Hematopoietic multipotent progenitor cell treated with erythropoietin and hydrocortisone succinate and interleukin-3 and kit ligand, for 8 days (in vitro differentiated cells): ENCODE measurements at regions not wholly inside any gene's neighbourhood (a gene's known extent, or its start where the extent isn't known, plus 50 kb on each side); places are given as distances from the start of the nearest gene placed in this dataset.
A peak's percentile ranks its signal among the peaks of the same experiment; 100 is the strongest.

Experiments used
- DNase-seq: peaks from one replicate; pipeline ENCODE4 v3.0.0-alpha.2; 2015

DNA sequence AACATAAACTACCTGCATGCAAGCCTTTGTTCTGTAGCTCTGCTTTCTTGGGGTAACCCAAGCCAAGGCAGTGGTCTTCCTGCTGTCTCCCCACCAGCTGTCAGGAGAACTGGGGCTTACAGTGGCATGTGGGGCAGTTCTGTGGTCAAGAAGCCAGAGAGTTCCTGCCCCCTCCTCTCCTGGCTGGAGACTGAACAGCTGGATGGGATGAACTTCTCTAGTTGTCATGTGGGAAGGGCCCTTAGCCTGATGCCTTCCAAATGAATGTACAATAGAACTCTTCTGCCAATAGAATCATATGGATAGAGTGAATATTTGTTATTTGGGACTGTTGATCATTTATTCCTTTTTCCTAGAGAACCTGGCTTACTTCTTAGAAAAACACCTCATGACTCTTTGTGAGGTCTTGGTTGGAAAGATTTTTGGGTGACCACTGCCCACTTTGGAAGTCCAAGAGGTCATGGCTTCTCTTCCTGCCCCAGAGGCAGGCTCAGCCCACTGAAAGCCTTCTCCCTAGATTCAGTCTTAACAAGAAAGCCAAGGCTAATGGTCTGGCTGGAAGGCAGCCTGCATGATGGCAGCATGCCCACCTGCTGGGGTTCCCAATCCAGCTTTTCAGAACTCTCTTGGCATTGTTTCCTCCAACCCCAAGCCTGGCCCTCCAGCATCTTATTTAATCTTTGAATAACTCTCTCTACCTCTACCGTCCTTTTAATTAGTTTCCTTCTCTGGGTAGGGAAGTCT, 462.9 kb upstream of the PROK2 start:
- no peak for DNase-seq

DNA sequence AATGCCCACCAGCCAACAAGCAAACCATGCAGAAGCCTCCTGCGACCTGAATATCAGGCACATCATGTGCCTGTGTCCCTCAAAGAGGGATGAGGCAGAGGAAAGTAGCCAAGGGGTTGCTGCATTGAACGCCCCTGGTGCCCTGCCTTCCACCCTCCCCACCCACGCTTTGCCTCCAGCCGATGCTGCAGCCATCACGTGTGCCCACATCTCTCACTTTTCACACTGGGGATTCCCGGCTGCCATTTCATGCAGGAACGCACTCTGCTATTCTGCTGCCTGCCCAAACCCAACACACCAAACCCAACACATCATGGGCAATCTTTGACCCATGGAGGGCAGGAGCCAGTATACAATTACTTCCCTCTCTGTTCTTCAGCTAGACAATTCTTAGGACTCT, 462.2 kb upstream of the PROK2 start:
- no peak for DNase-seq

DNA sequence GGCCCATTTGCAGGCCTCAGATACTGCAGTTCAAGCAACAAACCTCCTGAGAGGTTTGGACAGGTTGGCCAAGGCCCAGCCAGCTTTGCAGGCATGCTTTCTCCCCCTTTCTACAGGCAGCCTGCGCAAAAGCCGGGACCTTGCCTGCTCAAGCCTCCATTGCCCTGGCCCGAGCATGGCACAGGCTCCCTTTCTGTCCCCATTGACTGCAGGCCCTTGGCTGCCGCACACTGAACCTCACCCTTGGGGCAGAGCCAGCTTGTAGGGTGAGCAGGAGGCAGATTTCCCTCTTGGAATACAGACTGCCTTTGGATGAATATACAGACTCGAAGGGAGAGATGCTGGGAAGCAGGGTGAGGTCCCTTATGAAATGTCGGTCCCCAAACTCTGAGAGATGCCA, 461.7 kb upstream of the PROK2 start:
- DNase-seq = no peak

DNA sequence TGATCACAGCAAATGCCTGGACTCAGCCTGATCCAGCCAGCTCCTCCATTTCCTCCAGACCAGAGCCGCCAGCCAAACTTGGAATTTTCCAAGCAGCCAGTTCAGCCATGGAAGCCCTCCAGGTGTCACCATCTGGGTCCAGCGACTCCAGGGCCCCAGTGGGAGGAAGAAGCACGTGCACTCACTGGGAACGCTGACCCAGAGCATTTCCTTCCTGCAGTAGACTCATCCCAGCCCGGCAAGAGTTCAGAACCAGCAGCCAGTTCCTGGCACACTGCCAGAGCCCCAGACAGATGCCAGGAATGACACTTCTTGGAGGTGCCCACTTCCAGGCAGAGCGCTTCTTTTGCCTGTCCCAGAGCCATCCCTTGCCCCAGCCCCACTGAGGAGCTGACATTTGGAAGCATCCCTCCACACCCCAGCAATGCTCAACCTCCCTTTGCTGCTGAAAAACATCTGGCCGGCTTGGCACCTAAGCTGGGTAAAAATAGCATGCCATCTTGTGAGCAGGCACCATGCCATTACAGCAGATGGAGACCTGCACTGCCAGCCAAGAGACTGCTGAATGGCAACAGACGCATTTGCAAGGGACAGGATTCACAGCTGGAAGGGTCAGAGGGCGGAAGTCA, 460.3 kb upstream of the PROK2 start:
- no peak for DNase-seq

DNA sequence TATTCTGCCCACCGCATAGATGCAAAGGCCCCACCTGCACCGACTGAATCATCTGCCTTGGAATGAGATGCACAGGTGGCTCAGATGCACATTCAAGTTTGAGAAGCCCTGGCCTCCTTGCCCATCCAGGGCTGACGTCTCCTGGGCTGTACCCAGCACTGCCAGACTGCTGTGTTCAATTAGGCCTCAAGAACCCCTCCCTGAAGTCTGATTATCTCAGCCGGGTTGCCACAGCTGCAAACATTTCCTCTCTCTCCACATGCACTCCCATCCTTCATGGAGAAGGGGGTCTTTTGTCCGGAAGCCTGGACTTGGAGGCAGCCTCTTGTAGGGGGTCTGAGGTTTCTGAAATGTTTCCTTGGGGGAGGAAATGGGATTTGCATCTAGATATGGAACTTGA, 459.4 kb upstream of the PROK2 start:
- DNase-seq = no peak

DNA sequence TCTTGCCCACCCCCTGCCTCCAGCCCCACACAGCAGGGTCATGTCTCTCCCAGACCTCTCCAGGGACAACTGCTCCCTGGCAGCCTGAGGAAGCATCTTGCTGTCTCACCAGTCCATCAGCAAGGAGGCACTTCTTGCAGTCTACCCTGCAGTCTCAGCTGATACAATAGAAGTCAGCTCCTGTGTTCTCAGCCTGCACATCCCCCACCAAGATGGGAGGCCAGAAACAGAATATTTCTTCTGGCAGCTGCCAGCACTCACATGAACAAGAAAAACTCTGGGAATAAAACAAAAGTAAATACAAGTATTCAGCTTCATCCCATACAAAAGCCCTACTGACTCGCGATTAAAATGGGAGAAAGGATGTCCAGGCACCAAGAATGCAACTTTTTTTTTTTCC, 457.4 kb upstream of the PROK2 start:
- DNase-seq = no peak

DNA sequence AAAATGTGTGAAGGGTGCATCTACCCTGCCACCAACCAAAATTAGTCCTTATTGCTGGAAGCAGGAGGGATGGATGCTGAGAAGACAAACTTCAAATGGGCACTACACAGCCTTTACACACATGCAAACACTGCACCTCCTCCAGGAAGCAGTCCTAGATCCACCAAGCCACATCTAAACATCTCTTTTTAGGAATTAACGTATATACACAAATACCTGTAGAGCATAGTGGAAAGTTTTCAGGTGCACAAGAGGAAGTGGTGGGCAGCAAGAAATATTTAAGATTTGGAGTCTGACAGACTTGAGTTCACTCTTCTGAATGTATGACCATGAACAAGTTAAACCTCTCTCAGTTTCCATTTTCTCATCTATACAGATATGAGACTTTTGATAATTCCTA, 456.6 kb upstream of the PROK2 start:
- no peak for DNase-seq

DNA sequence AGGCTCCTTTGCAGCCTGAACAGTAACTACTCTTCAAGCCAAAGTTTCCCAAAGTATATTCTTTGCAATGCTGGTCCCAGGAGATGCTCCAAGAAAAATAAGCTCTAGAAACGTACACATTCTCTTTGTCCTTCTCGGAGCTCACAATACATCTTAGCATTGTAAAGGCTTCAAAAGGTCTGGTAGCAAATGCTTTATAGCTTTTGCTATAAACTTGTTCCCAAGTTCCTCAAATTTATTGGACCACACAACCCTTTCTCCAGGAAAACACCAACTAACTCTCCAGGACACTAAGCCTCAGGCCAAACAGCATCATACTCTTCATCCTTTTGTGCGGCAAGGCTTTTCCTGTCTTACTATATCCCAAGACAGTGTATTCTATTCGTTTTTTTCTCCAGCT, 455.6 kb upstream of the PROK2 start:
- no peak for DNase-seq

DNA sequence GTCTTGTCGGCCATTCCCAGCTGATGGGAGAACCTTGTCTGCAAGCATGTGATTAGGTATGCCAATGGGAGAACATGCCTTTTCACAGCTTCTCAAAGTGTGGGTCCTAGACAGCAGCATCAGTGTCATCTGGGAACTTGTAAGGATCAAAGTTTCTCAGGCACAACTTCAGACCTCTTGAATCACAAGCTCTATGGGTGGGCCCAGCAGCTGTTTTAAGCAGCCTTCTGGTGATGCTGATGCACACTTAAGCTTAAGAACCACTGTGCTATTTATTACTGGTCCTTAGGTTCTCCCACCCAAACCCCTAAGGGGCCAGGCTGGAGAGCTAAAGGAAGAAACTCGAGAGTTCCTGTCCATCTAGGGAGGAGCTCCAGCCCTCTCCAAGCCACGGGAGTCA, 453.9 kb upstream of the PROK2 start:
- DNase-seq = no peak

DNA sequence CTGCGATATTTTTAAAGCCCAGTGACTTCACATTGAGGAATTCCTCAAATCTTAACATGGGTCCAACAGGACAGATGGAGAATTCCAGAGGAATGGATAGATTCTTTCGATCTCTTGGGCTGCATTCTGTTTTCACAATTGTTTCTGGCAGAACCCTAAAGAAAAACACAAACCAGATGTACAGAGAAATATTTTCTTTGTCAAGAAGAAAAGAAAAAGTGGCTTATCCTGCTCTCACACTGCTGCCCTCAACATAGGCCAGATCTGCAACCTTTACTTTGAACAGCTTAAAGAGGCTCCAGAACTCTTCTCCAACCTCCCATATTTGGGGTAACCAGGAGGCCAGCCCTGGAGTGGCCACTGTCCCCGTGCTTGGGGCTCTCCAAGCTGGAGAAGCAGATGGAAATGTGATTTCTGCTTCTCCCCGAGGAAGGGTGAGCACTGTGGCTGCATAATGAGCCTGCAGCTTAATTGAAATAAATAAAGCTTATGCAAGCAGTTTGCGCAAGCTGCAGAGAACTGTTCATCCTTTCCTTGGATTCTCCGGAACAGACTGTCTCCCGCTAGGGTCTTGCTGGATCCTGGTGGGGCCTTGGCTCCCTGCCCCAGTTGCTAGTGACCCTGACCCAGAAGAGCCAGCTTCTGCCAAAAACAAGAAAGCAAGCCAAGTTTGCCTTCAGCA, 453.2 kb upstream of the PROK2 start:
- DNase-seq = no peak

DNA sequence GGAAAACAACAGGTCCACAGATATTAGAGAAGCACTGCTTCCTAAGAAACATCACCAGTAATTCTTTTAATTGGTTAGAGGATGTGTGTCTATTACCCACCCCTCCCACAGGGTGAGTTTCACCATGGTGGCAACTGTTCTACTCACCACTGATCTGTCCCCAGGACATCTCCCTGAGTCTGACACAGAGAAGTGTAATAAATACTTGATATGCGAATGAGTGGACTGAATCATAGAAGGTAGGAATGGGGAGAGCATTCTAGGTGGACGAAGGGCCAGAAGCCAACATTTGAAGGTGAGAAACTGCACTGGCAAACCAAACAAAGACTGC, 452.7 kb upstream of the PROK2 start:
- DNase-seq = no peak

DNA sequence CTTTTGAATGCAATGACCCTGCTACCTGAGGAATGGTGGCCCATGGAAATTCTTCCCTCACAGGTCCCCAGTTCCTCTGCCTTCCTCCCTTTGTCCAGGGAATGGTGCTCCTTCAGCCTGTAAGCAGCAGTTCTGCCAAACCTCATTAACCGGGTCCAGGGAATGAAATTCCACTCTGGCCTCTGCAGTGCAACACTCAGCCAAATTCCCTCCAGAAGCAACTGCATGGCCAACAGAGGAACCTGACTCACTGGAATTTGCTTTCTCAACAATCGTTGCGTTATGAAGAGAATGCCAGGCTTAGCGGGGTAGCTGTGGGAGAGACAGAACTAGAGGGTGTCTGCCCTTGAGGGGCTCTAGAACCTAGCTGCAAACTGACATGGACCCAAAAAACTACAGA, 449.4 kb upstream of the PROK2 start:
- no peak for DNase-seq

DNA sequence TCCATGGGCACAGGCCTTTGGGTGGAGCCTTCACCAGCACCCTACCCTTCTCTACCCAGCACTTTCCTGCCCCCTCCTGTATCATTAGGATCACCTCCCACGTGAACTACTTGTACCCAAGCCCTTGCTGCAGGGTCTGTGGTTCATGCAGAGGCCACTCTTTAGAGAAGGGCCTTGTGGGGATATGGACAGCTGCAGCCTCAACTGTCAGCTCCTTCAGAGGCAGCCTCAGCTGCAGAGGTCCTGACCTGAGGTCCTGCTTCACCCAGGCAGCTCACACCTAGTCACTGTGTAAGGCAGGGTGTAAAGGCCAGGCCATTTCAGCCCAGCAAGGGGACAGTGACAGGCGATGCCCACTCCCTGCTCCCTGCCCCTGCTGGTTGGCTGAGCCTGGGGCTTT, 448.6 kb upstream of the PROK2 start:
- no peak for DNase-seq

DNA sequence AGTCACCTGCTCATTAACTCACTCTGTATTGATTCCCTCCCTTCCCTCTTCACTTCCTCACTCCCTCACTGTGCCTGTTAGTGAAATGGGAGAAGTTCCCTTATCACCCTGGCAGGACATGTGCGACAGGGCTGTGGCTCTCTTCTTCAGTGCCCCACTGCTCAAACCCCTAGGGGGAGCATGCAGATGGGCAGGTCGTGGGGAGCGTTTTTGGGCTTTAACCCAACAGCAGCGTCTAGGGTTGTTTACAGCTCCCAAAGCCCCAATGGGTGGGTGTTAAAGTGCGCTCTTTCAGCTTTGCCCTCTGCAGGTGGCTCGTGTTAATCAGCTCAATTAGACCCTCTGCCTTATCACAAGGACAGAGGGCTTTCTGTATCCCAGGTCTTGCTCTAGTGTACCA, 447.8 kb upstream of the PROK2 start:
- peak; percentile 7 for DNase-seq

DNA sequence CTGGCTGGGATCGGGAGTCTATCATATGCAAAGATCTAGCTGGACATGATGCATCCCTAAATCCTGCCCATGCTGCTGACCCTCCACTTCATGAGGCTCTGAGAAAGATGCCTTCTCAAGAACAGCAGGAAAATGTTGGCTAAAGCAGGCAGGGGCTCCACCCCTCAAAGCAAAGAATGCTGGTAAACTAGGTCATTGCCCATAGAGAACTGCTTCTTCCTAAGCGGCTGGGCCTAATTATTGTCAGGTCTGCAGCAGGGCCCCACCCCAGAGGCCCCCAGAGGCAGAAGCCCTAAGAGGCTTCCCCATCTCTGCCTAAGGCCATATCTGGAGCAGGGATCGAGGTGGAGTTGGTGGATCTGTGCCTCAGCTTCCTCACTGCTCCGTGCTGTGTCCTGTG, 447.4 kb upstream of the PROK2 start:
- DNase-seq = no peak

DNA sequence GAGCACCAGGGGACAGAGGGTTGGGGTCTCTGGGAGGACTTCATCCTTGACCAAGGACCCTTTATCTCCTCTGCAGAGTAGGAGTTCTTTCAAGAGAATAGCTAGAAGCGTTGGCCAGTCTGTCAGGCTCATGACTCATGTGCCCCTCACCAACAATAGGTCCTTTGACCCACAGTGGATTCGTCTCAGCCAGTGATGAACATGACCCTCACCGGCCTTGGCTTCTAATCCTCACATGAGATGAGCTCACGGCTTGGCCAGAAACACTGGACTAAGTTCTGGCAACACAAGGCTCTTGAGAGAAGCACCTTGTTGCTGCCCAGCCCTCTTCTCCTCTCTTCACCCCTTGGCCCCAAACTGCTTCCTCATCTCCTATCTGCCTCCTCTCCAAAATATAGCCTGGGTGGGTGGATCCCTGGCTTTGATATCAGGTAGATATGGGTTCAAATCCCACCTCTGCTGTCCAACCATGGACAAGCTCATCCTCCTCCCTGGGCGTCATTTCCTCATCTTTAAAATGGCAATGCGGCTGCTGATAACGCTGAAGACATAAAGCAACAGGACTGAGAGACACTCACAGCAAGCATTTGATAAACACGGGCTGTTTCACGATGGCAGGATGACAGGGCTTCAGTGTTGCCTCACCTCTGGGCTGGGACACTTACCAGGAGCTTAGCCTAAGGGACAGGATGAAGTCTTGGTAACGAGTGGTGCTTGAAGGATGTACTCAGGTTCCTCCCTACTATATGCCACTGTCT, 446.7 kb upstream of the PROK2 start:
- no peak for DNase-seq

DNA sequence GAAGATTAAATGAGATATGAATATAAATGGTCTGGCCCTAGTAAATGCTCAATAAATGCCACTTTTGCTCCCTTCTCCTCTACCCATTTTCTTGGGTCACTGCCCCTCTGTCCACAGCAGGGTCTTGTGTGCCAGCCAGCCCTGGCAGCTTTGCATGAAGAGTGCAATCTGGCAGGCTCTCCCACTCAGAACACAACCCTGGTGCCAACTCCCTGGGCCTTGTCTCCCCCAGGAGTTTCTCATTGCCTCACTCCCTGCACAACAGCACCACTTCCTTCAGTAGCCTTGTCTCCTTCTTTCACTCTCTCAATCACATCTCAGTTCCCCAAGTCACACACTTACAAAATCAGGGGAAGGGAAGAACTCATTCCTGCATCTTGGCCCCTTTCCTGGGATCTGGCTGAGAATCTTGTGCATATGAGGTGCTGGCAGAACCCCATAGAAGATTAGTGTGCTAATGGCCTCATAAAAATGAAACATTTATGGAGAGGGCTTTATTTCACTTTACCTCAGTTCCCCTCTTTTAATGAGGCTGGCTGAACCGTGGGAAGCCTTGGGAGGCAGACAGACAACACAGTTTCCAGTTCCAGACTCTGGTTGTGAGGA, 445.9 kb upstream of the PROK2 start:
- no peak for DNase-seq

DNA sequence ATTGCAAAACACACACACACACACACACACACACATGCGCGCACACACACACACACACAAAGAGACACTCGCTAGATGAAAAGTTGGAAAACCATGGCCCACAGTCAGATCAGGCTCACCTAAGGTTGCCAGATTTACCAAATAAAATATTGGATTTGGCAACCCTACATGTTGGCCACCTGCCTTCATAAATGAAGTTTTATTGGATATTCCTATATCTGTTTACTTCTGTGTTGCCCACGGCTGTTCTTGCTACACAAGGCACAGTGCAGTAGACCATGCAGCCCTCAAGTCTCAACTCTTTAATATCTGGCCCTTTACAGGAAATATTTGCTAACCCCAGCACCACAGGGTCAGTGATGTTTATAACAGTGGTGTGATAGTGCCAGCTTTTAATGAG, 445.0 kb upstream of the PROK2 start:
- DNase-seq = no peak

DNA sequence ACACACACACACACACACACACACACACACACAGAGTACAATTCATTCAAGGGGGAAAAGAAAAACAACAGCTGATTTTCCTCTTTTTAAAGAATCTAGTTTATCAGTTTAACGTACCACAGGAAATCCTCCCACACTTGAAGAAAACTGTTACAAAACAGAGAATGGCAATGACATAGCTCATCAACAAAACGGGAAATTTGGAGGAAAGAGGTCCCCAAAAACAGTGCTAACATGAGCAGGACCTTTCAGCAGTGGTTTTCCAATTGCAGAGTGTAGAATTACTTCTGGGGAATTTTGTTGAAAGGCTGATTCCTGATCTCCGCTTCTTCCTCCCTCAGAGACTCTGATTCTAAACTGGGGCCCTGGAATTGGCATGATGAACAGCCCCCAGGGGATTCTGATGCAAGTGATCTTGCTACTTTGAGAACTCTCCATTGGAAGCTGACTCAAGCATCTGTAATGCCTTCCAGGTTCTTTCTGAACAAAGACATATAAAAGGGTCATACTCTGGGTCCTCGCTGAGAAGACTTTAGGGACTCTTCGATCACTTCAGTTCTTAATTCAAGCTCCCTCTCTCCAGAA, 442.6 kb upstream of the PROK2 start:
- DNase-seq = no peak

DNA sequence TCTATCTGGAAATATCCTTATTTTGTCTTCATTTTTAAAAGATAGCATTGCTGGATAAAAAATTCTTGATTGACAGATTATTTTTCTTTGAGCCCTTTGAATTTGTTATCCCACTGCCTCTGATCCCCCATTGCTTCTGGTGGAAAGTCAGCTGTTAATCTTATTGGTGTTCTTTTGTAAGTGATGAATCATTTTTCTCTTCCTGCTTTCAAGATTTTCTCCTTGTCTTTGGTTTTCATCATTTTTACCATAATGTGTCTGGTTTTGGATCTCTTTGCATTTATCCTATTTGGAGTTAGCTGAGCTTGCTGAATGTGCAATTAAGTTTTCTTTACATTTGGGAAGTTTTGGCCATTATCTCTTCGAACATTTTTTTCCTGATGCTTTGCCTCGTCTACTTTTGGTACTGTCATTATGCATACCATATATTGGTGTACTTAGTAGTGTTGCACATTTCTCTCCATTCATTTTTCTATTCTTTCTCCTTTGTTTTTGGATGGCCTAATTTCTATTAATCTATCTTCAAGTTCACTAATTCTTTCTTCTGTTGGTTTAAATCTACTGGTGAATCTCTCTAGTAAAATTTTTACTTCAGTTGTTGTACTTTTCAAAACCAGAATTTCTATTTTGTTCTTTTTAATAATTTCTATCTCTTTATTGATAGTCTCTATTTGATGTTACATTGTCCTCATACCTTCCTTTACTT, 440.0 kb upstream of the PROK2 start:
- no peak for DNase-seq

DNA sequence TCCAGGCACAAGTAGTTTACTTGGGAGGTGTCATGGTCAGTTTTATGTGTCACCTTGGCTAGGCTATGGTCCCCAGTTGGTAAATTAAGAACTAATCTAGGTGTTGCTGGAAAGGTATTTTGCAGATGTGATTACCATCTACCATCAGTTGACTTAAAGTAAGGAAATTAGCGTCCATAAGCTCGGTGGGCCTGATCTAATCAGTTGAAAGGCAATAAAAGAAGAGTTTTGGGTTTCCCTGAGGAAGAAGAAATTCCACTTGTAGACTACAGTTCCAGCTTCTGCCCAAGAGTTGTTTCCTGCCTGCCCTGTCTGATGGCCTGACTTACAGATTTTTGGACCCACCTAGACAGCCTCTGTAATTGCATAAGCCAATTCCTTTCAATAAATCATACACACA, 438.7 kb upstream of the PROK2 start:
- no peak for DNase-seq

DNA sequence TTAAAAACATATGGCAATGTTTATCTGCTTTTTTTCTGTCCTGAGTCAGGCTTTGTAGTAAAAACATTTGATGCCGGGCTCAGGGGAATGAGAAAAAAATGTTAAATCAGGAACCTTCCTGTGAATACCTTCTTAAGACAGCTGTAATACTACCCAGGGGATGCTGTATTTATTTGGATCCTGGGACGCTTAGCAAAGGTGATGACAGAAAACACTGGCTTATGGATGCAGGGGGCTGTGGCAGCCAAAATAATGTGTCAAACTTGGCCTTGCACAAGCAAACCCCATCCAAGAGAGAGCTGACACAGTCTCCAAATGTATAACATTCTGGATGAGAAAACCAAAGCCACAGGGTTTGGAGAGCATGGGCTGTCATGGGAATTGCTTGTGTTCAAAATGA, 438.2 kb upstream of the PROK2 start:
- DNase-seq = no peak
